Lower leg skin (tissue), 3 donors: ENCODE measurements at regions not wholly inside any gene's neighbourhood (a gene's known extent, or its start where the extent isn't known, plus 50 kb on each side); places are given as distances from the start of the nearest gene placed in this dataset.

Experiments used
- POLR2A ChIP-seq, 2 donors: fragments of 450-650 bp; IDR thresholded peaks; one replicate each; pipeline ENCODE4 v1.6.1; 2016 to 2017; ENCODE audit warnings: antibody characterized with exemption in 2 of 2, mild to moderate bottlenecking in 1 of 2, moderate library complexity in 1 of 2
- TF ChIP-seq, protein P1 (sequence below), 3 donors: fragments of 450-650 bp; IDR thresholded peaks; one replicate each; pipeline ENCODE4 v1.5.1; 2016; ENCODE audit warnings: antibody characterized with exemption in 3 of 3, mild to moderate bottlenecking in 3 of 3, moderate library complexity in 2 of 3

DNA sequence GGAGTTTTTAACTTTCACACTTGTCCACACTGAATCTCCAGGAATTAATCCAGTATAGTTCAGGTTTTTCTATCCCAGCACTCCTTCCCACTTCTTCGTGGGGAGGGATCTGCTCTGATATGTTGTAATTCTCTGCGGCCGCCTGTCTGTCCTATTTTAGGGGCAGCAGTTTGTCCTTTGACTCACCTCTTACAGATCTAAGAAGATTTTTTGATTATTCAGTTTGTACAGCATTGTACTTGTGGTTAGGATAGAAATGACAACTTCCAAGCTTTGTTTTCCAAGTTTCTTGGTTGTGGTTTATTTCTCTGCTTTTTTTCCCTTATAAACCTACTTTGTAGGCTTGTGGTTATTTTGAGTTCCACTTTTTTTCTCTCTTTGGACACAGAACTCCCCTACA is 601.7 kb downstream of the SI start:
- TF ChIP-seq, protein P1, sequence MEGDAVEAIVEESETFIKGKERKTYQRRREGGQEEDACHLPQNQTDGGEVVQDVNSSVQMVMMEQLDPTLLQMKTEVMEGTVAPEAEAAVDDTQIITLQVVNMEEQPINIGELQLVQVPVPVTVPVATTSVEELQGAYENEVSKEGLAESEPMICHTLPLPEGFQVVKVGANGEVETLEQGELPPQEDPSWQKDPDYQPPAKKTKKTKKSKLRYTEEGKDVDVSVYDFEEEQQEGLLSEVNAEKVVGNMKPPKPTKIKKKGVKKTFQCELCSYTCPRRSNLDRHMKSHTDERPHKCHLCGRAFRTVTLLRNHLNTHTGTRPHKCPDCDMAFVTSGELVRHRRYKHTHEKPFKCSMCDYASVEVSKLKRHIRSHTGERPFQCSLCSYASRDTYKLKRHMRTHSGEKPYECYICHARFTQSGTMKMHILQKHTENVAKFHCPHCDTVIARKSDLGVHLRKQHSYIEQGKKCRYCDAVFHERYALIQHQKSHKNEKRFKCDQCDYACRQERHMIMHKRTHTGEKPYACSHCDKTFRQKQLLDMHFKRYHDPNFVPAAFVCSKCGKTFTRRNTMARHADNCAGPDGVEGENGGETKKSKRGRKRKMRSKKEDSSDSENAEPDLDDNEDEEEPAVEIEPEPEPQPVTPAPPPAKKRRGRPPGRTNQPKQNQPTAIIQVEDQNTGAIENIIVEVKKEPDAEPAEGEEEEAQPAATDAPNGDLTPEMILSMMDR (IDR thresholded peaks at IDR 0.05), result no peak
- TF ChIP-seq POLR2A (IDR thresholded peaks at IDR 0.05), result no peak
